ENCODE measurements at regions not wholly inside any gene's neighbourhood (a gene's known extent, or its start where the extent isn't known, plus 50 kb on each side); places are given as distances from the start of the nearest gene placed in this dataset.

DNA sequence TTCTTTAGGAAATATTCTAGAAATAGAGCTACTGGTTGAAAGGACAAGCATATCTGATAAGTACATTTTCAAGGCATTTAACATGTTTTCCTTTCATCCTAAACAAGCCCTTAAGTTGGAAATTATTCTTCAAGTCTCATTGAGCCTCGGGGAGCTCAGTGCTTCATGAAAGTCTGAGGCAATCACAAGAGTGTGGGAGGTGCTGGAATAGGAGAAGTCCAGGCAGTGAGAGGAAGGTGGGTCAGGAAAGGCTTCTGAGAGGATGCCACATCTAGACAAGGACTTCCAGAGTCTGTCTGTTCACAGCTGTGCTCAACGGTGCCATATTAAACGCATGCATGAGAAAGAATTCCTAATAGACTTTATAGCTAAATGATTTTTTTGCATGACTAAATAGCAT is 69.8 kb downstream of the CD83 start:
- DNase-seq: no peak

DNA sequence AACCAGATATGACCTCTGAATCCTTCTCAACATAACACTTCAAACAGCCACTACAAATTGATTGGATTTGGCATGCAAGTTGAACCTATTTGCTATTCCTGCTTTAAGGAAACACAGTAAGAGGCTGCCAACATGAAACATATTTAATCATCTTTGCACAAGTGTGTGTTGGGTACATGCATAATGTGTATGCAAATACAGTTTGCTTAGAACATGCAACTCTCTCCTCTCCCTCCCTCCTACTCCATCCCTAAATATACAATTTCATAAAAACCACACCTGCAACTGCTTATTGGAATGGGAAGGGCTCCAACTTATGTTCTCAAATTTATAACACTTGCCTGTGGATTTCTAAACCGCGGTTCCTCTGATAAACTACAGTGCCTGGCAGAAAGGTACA is 71.5 kb downstream of the CD83 start:
- DNase-seq: no peak

DNA sequence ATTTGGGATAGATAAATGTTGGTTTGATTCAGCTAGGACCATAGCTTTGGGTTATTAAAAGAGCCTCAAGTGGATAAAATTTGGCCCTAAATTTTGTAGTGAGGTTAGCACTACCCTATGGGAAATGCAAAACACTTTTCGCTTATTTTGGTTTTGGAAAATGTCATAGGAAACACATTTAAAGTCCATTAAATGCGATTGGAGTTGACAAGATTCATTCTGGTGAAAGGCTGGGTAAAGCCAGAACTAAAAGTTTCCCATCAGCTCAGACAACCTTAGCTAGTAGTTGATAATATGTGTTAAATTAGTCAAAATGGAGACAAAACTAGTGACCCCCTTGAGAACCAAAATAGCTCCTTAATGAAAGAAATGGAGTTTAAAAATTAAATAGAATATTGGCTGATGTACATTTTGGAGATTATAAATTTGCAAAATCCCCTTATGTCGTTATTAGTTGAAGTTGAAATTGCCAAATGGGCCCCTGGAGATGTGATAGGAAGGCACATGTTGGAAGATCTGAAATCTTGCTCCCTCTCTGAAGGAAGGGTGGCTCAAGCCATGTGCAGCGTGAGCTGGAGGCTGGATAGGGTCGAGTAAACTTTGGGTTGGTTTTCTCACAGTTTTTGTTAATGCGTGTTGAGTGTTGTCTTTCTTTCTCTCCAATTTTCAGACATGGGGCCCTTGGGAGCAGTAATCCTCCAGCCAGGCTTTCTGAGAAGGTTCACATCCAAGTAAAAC is 72.8 kb downstream of the CD83 start:
- no peak for DNase-seq

DNA sequence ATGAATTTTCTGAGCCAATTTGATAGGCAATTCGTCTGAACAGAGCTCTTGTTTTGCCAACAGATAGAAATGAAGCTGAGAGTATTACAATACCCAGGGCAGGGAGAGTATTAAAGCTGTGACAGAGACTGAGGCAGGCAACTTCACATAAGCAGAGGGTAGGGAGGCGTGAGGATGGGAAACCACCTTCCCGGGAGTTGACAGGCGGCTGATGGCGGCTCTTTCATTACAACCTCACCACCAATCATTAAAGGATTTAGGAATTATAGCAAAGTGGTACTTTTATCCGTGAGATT is 73.3 kb downstream of the CD83 start:
- no peak for DNase-seq

DNA sequence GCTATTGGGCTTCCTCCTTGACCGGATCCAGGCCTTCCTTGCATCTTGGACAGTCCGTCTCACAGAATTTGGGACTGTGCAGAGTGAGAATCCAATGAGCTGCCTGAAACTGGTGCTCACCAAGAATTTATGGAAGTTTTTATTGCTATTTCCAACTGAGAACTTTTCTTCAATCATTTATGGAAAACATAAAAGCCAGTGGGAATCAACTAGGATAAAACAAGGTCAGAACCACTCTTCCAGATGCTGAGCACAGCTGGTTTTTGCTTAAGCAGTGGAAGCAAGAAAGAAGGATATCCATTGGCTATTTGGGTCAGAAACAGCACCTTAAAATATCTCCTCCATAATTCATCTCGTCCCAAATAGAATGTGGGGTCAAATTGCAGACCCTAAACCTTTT is 74.2 kb downstream of the CD83 start:
- DNase-seq: no peak

DNA sequence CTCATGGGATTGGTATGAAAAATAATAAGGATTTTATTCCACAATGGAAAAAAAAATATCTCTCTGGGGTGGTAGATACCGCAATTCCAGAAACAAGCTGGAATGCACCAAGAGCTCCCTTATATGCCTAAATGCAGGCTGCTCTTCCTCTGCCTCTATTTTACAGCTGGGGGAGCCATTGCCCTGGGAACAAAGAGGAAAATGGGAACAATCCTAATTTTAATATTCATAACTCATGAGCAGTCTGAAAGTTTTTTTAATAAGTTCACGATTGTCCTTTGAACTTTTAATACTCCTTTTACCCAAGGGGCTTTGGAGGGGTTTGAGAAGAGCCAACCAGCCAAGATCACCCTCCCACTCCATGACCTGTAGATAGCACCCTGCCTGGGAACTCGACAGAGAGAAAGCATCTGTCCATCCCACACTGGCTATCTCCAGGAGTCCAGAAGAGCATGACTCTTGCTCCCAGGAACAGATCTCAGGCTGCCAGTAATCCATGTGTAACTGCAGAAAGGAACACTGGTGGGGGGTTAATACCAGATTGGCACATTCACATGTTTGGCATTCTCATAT is 74.7 kb downstream of the CD83 start:
- no peak for DNase-seq

DNA sequence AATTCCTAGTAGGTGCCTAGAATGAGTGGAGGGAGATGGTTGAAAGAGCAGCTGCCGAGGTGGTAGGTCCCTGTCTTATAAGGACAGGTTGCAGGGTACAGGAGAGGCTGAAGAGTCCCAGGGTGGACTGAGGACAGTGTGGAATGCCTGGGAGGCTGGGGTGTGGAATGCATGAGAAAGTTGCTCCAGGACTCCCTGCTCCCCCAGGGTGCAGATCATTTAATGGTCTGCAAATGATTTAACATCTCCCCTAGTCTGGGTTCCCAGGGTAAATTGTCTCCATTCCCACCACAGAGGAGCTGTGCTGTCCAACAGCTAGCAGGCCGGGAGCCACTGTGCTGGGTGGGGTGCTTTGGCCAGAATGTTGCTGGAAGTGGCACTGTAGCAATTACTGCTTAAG is 76.0 kb downstream of the CD83 start:
- DNase-seq: no peak

DNA sequence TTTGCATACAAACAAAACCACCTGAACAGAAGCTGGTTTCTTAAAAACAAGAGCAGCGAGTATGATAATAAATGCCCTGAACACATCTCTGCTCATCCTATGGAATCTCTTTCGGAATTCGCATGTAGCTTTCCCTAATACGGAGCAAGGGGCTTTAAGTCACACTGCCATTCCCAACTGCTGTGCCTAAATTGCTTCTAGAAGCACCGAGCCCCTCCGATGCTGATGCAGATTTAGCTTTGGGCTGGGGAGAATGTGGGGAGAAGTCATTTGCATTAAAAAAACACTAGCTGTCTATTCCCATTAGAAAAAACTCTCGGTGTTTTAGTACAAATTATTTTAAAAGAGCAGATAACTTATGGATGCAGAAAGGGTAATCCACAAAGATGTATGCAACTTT is 76.9 kb downstream of the CD83 start:
- no peak for DNase-seq

DNA sequence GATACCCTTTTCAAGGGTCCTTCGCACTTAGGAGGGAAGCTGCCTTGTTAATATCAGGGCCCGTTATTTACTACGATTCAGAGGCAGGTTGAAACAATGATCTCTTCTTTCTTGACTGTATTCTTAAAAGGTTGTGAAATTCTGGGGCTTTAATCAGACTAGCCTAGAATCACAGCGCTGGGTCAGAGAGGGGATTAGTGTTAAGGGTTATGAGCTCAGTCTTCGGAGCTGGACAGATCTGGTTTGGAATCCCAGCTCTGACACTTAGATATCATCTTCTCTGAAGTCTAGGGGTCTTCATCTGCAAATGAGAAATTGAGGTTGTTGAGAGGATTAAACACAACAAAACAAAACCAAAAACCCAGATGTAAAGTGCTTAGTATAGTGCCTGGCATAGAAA is 77.4 kb downstream of the CD83 start:
- no peak for DNase-seq

DNA sequence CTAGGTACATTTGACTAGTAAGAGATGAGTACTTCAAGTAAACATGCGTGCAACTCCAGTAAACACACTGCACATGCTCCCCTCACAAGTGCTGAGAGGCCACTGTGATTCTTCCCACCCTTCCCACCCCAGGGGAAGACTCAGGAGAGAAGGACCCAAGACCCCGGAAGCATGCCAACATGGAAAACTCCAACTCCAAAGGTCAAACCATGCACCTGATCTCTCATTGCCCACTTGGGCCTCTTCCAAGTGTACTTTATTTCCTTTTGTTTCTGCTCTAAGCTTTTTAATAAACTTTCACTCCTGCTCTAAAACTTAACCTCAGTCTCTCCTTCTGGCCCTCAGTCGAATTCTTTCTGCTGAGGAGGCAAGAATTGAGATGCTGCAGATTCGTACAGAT is 78.5 kb downstream of the CD83 start:
- DNase-seq: no peak

DNA sequence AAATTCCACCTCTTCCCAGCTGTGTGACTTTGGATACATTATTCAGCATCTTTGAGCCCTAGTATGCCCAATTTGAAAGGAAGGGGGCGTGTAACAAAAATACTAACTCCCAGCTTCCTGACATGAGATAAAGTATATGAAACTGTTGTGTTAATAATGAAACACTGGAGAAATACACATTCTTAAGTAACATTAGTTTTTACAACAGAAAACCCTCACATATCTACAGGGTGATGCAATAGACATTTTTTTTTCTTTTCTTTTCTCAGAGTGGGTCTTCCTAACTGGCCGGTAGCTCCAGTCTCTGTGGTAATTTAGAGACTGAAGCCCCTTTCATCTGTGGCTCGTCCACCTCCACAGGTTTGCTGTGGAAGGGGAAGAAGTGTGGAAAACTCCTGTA is 79.5 kb downstream of the CD83 start:
- DNase-seq: no peak

DNA sequence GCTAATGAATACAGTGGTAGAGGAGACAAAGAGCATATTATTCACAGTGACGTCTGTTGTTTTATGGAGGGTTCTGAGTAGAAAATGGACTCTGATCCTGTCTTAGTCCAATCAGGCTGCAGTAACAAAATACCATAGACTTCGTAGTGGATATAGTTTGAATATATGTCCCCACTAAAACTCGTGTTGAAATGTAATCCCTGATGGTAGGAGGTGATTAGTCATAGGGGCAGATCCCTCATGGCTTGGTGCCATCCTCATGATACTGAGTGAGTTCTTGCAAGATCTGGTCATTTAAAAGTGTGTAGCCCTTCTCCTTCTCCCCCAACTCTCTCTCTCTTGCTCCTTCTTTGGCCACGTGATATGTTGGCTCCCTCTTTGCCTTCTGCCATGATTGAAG is 82.5 kb downstream of the CD83 start:
- DNase-seq: no peak

DNA sequence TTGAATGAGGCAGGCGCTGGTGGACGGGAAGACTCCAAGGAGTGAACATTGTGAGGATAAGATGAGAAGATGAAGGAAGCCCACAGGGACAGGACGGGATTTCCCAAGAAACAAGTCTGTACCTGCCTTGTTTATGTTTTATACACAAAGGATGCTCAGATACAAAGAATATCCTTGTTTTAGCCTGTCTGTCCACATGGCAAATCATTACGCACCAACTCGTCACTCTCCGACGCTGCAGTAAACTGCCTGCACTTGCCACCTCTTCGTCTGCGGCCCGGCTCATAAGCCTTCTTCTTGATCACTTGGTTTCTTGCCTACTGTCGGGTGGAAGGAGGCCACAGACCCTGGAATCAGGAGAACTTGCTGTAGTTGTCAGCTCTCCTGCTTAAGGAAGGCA is 85.4 kb downstream of the CD83 start:
- DNase-seq: no peak

DNA sequence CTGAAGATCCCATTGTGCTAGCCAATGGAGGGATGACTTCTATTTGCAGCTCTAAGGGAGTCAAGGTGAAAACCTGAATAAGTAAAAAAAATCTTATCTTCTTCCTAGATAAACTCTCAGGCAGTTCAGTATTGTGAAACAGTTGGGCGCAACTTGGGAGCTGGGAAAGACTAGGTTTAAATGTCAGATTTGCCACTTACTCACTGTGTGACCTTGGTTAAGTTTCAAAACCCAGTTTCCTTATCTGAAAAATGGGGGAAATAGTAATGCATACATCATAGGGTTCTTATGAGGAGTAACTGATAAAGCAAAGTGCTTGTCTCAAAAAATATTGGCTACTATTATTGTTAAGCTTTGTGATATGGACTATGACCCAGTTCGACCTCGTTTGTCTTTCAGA is 88.8 kb downstream of the CD83 start:
- DNase-seq: no peak

DNA sequence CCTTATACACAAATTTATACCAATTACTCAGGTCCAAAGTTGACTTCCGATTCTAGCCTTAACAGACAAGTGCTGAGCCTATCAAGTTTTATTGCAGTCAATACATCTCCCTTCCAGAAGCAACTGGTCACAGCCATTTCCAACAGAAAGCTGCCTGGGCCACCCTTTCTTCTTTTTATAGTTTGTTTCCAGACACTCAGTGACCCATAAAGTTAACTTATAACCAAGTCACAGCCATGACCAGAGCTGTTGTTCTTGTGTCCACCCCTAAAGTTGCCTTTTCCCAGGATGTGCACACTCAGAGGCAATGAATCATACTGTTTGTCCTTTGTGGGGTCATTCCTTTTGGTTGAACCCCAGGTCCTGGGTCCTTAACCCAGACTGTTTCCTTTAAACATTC is 89.9 kb downstream of the CD83 start:
- no peak for DNase-seq

DNA sequence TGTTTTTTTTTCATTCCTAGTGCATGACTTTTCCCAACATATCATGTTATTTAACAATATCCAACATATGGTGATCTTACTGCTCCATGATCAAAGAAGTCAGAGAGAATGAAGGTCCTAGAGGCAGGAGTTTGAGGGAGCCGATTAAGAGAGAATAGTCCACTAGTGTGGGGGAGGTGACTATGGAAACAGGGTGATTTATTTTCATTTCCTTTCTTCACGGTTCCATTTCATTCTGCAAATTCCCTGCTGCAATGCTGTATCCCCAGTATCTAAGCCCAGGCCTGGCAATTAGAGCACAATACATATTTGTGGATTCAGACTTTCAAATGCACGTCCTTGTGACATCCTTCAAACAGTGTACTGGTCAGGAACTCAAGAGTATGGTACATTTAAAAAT is 91.4 kb downstream of the CD83 start:
- DNase-seq: no peak

DNA sequence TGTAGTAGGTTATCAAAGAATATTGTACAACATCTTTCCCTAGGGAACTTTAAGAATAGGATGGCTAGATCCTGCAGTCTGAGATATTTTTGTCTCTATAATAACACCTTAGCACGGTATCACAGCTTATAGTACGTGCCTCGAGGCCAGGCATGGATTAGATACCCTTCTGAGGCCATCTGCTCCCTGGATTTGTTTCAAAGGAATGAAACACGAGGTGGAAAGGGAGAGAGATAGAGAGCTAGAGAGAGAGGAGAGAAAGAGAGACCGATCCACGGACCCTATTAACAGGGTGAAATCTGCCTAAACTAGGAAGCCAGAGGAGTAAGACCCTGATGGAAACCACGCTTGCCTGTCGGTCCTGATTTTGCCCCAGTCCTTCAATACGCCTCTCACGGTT is 92.5 kb downstream of the CD83 start:
- no peak for DNase-seq

DNA sequence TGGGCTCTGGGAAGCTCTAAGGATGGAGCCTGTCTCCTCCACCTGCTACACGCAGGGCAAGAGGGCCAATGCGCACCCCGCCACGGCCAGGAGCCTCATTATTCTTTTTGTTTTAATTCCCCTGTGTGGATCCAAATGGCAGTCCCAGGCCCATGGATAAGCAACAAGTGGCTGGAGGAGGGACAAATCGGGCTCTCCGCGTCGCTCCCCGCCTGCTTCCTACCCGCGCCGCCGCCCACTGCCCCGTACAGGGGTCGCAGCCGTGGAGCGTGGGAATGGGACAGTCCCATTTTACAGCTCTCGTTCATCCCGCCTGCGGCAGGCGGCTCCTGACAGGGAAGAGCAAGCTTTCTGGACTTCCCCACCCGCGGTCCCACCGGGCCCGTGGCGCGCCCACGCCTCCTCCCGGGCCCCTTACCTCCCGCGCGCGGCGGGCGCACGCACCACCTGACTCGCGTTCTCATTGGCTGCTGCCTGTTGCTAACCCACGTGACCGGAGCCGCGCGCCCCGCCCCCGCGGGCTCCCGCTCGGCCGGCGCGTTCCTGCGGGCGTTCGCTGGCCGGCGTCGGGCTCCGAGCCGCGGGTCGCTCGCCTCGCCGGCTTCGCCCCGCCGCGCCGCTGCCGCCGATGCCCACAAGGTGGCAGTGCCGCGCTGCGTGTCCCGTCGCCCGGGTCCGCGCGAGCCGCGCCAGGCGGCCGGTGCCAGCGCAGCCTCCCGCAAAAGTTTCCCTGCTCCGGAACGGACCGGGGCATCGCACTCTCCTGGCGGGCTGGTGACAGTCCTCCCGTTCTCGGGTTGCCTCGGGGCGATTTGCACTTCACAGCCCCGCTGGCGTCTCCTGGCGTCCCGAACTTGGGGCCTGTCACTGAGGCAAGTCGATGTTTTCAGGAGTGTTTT is 93.3 kb downstream of the CD83 start:
- DNase-seq: peak; percentile 94 to 96

DNA sequence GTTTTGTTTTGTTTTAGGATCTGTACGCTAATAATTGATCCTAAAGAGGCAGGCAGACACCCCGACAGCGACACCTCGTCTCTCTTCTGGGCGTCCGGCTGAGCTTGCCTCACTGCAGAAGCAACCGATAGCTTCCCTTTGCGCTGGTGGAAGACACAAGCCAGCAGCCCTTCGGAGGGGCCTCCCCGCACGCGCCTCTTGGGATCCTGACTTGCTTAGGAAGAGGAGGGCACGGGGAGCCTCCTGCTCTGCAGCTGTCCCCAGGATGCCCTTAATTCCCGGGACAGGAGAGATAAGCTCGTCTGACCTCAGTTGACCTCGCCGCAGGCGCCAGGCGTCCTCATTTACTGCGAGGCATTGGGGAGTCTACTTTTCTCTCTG is 94.0 kb downstream of the CD83 start:
- DNase-seq: no peak

DNA sequence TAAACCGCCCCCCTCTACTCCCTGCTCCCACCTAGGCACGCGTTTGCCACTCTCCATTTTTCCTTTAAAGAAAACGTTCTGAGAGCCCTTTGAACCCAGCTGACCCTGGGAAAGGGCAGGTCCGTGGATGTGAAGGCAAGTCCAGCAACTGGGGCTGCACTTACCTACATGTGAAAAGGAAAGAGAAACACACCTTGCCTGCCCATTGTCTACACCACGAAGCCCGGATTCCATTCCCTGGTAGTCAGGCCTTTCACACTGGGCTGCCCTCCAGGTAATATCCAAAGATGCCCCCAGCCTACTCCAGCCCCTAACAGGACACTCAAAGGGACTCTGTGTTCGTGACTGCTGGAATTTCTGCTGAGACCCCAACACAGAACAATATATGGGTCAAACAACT is 94.4 kb downstream of the CD83 start:
- no peak for DNase-seq

DNA sequence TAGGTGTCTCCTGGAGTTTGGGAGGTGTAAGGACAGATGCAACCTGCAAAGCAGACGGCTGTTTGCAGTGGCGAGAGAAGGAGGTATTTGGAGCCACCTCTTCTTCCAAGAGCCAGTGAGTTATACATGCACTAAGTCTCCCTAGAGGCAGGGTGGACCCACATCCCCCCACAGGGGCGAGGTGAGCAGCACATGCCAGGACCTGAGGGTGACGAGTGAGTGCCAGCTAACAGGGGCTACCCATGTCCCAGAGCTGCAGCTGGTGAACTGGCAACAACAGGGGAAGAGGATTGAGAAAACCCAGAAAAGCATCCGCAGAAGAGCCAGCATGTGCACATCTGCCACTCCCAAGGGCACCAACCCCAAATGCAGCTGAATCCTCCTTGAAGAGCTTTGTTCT is 95.1 kb downstream of the CD83 start:
- no peak for DNase-seq

DNA sequence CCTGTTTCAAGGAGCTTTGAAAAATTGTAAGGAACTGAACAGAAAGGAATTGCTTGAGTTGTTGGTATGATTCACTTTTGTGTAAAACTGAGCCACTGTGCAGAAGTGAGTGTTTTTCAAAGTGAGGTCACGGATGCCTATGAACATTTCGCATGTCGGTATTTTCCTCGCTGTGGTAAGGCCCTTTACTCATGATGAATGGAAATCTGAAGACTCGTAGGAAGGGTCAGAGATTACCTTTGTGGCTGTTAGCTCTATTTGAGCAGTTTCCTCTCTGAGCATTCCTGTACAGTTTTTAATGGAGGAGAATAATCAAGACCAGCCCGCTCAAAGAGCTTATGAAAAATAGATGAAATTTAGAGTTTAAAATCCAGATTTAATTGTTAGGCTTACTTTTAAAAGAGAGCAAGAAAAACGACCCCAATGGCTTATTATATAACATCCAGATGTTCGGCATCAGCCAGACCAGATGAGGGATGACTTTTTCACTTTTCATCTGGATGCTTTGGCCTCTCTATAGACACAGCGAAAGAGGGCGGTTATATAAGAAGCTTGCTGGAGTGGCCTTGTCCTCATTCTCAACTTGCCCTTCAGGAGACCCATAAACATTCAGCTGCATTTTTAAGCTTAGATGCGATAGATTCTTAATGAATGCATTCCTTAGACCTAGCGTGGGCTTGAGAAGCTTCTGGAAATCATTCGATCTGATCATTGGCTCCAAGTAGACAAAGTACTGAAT is 99.5 kb downstream of the CD83 start:
- no peak for DNase-seq

DNA sequence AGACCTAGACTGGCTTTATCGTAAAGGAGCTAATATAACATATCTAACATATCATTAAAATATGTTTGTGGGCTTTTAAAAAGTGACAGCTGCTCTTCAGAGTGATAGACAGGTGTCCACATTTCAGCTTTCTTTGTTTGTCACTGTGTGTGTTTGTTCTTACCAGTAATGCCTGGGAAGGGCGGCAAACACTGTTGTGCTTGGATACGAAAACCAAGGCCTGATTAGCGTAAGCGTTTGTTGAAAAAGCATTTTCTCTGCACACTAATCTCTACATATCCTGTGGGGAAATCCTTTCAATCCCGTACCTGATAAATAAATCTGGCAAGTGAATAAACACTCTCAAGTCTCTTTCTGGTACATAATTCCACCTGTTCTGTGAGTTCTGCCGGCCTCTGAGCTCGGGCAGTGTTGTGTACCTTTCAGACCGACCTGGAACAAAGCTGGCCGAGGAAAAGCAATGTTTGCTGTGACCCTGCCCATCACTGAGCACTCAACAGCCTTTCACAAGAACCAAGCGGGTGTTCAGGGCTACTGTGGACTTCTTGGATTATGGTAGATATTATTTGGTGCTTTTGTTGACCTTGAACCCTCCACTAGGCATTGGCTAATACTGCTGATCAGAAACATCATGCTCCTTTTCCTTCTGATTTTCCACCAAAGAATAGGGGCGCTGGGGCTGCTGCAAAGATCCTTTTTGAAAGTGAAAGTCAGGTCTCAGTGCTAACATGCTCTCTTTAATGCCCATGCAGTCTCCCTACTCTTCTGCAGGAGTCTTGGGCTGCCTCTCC is 100.4 kb downstream of the CD83 start:
- no peak for DNase-seq

Measured in activated T-cell treated with anti-CD3 and anti-CD28 coated beads, Interleukin-2, amount 50 U/mL, for 48 hours (primary cell).